ENCODE measurements at regions not wholly inside any gene's neighbourhood (a gene's known extent, or its start where the extent isn't known, plus 50 kb on each side); places are given as distances from the start of the nearest gene placed in this dataset.

- TF ChIP-seq CTCF (IDR thresholded peaks at IDR 0.05) = no peak
- peak overlapping the region; percentile 88 for H3K27ac Mint-ChIP-seq (ENCODE audit: unreplicated experiment)
- no peak overlapping the region for H3K4me3 Mint-ChIP-seq (ENCODE audit: unreplicated experiment)
- H3K36me3 Mint-ChIP-seq (ENCODE audit: unreplicated experiment) = no peaks in the 10 kb centered on the region
- no peaks in the 10 kb centered on the region for H3K9me3 Mint-ChIP-seq (ENCODE audit: unreplicated experiment)
- no peak for DNase-seq (ENCODE audit: extremely low spot score, unreplicated experiment)
- H3K4me1 Mint-ChIP-seq (ENCODE audit: unreplicated experiment) = peaks cover 45% of the 10 kb centered on the region
- no peaks in the 10 kb centered on the region for H3K27me3 Mint-ChIP-seq (ENCODE audit: unreplicated experiment)
These were observed 92.2 kb downstream of the LINGO1 start for GRCh38 chr15:77540312-77541060.

- no peak for TF ChIP-seq CTCF (IDR thresholded peaks at IDR 0.05)
- H3K9me3 Mint-ChIP-seq (ENCODE audit: unreplicated experiment) = no peaks in the 10 kb centered on the region
- H3K4me3 Mint-ChIP-seq (ENCODE audit: unreplicated experiment) = no peak overlapping the region
- peak overlapping the region; percentile 23 for H3K27ac Mint-ChIP-seq (ENCODE audit: unreplicated experiment)
- no peaks in the 10 kb centered on the region for H3K36me3 Mint-ChIP-seq (ENCODE audit: unreplicated experiment)
- peaks cover 47% of the 10 kb centered on the region for H3K4me1 Mint-ChIP-seq (ENCODE audit: unreplicated experiment)
- no peak for DNase-seq (ENCODE audit: extremely low spot score, unreplicated experiment)
- no peaks in the 10 kb centered on the region for H3K27me3 Mint-ChIP-seq (ENCODE audit: unreplicated experiment)
These were observed 93.8 kb downstream of the LINGO1 start for GRCh38 chr15:77538793-77539497.

- Mint-ChIP-seq H3K36me3 (ENCODE audit: unreplicated experiment) (no peaks in the 10 kb centered on the region), H3K4me1 (ENCODE audit: unreplicated experiment) (peaks cover 48% of the 10 kb centered on the region), H3K27me3 (ENCODE audit: unreplicated experiment) (no peaks in the 10 kb centered on the region), H3K27ac (ENCODE audit: unreplicated experiment) (no peak overlapping the region), H3K9me3 (ENCODE audit: unreplicated experiment) (no peaks in the 10 kb centered on the region), H3K4me3 (ENCODE audit: unreplicated experiment) (no peak overlapping the region)
- TF ChIP-seq CTCF (IDR thresholded peaks at IDR 0.05) = no peak
- DNase-seq (ENCODE audit: extremely low spot score, unreplicated experiment) = no peak
These were observed 94.7 kb downstream of the LINGO1 start for GRCh38 chr15:77538027-77538451.

DNA sequence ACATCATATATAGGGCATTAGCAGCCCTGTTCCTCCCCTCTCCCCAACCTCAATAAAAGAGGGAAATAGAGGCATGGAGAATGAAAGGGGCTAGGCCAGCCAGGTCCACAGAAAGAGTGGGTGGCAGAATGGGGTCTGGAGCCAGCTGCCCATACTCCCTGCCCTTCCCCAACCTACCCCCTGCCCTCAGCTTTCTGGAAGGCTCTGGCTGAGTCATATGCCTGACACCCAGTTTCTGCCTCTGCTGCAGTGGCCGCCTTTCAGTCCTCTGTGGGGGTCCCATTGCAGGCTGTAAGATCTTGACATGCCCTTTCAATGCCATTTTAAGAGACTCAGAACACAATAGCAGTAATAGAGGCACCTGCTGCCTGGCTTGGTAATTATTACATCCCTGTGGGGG, 95.7 kb downstream of the LINGO1 start:
- Mint-ChIP-seq H3K9me3 (ENCODE audit: unreplicated experiment) (no peaks in the 10 kb centered on the region), H3K27me3 (ENCODE audit: unreplicated experiment) (no peaks in the 10 kb centered on the region), H3K36me3 (ENCODE audit: unreplicated experiment) (no peaks in the 10 kb centered on the region), H3K4me1 (ENCODE audit: unreplicated experiment) (peaks cover 39% of the 10 kb centered on the region), H3K27ac (ENCODE audit: unreplicated experiment) (no peak overlapping the region), H3K4me3 (ENCODE audit: unreplicated experiment) (no peak overlapping the region)
- no peak for DNase-seq (ENCODE audit: extremely low spot score, unreplicated experiment)
- no peak for TF ChIP-seq CTCF (IDR thresholded peaks at IDR 0.05)

GRCh38 chr15:77535845-77536244, 96.9 kb downstream of the LINGO1 start:
- no peak overlapping the region for H3K27ac Mint-ChIP-seq (ENCODE audit: unreplicated experiment)

More at GRCh38 chr15:77535845-77536244, 96.9 kb downstream of the LINGO1 start:
- Mint-ChIP-seq H3K9me3 (ENCODE audit: unreplicated experiment) (peaks cover under 1% of the 10 kb centered on the region), H3K36me3 (ENCODE audit: unreplicated experiment) (peaks cover 4% of the 10 kb centered on the region), H3K4me3 (ENCODE audit: unreplicated experiment) (no peak overlapping the region), H3K27me3 (ENCODE audit: unreplicated experiment) (no peaks in the 10 kb centered on the region), H3K4me1 (ENCODE audit: unreplicated experiment) (peaks cover 28% of the 10 kb centered on the region)
- no peak for TF ChIP-seq CTCF (IDR thresholded peaks at IDR 0.05)
- DNase-seq (ENCODE audit: extremely low spot score, unreplicated experiment) = no peak

Measured in osteocyte (in vitro differentiated cells).